ENCODE measurements at regions not wholly inside any gene's neighbourhood (a gene's known extent, or its start where the extent isn't known, plus 50 kb on each side); places are given as distances from the start of the nearest gene placed in this dataset.

DNA sequence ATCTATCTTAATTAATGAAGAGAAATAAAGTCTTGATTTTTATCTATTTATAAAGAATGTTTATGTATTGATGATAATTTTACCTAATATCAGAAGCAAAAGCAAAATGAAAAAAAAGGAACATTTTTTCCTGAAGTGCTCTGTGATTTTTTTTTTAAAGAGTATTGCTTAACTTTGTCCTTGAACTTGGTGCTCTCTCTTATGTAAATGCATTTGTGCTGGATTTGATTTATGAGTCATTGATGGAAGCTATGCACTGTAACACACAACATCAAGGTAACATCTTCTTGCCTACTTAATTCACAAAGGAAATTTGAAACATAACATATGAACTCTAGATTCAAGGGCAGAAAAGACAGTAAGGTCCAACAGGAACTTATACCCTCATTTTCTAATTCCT lies 312.9 kb upstream of the CDH19 start:
- Histone ChIP-seq H2AFZ (ENCODE audit: low read length) (no peak overlapping the region), H4K5ac (ENCODE audit: insufficient read length, low read depth, low read length) (no peak overlapping the region), H3K79me2 (ENCODE audit: control insufficient read depth in 1 of 2, insufficient read depth in 2 of 2, low read length in 2 of 2) (no peaks in the 10 kb centered on the region), H4K20me1 (replicated peaks in 1 of 2; ENCODE audit: control insufficient read depth in 1 of 2, insufficient read depth in 2 of 2, low read length in 2 of 2) (no peaks in the 10 kb centered on the region), H3K9me3 (ENCODE audit: insufficient read depth in 2 of 2, low read depth in 1 of 2, low read length in 1 of 2) (no peaks in the 10 kb centered on the region), H4K8ac (ENCODE audit: extremely low read depth, insufficient read depth, low read length) (no peak overlapping the region), H2BK5ac (ENCODE audit: low read depth, low read length) (no peak overlapping the region), H3K23ac (ENCODE audit: insufficient read length) (no peak overlapping the region), H3K9ac (replicated peaks in 1 of 4; ENCODE audit: extremely low read depth in 1 of 4, low read depth in 3 of 4, low read length in 3 of 4) (no peak overlapping the region), H3K14ac (ENCODE audit: insufficient read length) (no peak overlapping the region), H3K23me2 (ENCODE audit: low read depth, low read length) (peaks cover 3% of the 10 kb centered on the region), H2BK120ac (replicated peaks; ENCODE audit: low read depth, low read length) (no peak overlapping the region), H3K4ac (replicated peaks; ENCODE audit: insufficient read length, low read depth, low read length) (no peak overlapping the region), H2BK15ac (ENCODE audit: low read length) (no peak overlapping the region), H4K91ac (replicated peaks; ENCODE audit: insufficient read length, low read length) (no peak overlapping the region), H2BK12ac (ENCODE audit: low read depth, low read length) (no peak overlapping the region), H2AK5ac (ENCODE audit: low read depth, low read length) (no peak overlapping the region), H3K4me1 (replicated peaks in 1 of 4; ENCODE audit: control insufficient read depth in 3 of 4, insufficient read depth in 4 of 4, low read length in 3 of 4) (no peaks in the 10 kb centered on the region), H3K4me2 (ENCODE audit: insufficient read depth in 1 of 2, low read depth in 2 of 2, low read length in 2 of 2) (no peak overlapping the region), H3K56ac (replicated peaks; ENCODE audit: insufficient read length, low read depth, low read length) (no peak overlapping the region), H3K79me1 (ENCODE audit: low read depth, low read length) (no peaks in the 10 kb centered on the region), H3K27me3 (replicated peaks in 1 of 4; ENCODE audit: control insufficient read depth in 3 of 4, extremely low read depth in 1 of 4, insufficient read depth in 3 of 4, low read length in 3 of 4) (no peaks in the 10 kb centered on the region), H3K36me3 (ENCODE audit: control insufficient read depth in 2 of 4, insufficient read depth in 4 of 4, low read length in 3 of 4) (no peaks in the 10 kb centered on the region), H3K4me3 (ENCODE audit: extremely low read depth in 1 of 4, insufficient read depth in 2 of 4, low read depth in 3 of 4, low read length in 4 of 4) (no peak overlapping the region), H3K27ac (ENCODE audit: low read depth, low read length) (no peak overlapping the region), H3K18ac (ENCODE audit: extremely low read depth, low read length) (no peak overlapping the region), H2BK20ac (ENCODE audit: low read length) (no peak overlapping the region)
- no peak for DNase-seq (ENCODE audit: low read depth in 1 of 2, low spot score in 2 of 2)
- FAIRE-seq, result no peak
- POLR2A ChIA-PET (ENCODE audit: partially characterized antibody), result no interaction called here
- CTCF ChIA-PET (ENCODE audit: partially characterized antibody), result interaction anchor here (0.7 kb wide), 1 partner anchor 298 kb away, joined by 3 read pairs; no protein-coding TSS in a partner anchor
- no peak for TF ChIP-seq CHD2 (IDR thresholded peaks at IDR 0.05; ENCODE audit: low read length)
- TF ChIP-seq HDAC2 (IDR thresholded peaks at IDR 0.05; ENCODE audit: borderline replicate concordance in 1 of 2, low read depth in 2 of 2, low read length in 2 of 2), result no peak
- TF ChIP-seq SUZ12 (IDR thresholded peaks at IDR 0.05; ENCODE audit: low read length), result no peak

Data from H1 (cell line).